ENCODE measurements at regions not wholly inside any gene's neighbourhood (a gene's known extent, or its start where the extent isn't known, plus 50 kb on each side); places are given as distances from the start of the nearest gene placed in this dataset.

- TF ChIP-seq CTCF (IDR thresholded peaks at IDR 0.05): no peak
- no peak for TF ChIP-seq POLR2A (IDR thresholded peaks at IDR 0.05)
- TF ChIP-seq POLR2AphosphoS5 (IDR thresholded peaks at IDR 0.05): no peak
Observed at GRCh38 chr5:106392766-106393165, 1278.0 kb downstream of the EFNA5 start.

All from stomach (tissue), 4 donors.